GM18507 (cell line): ENCODE measurements at regions not wholly inside any gene's neighbourhood (a gene's known extent, or its start where the extent isn't known, plus 50 kb on each side); places are given as distances from the start of the nearest gene placed in this dataset.
A peak's percentile ranks its signal among the peaks of the same experiment; 100 is the strongest.
"Not testable (repeated sequence)": the region's sequence is repeated elsewhere in the genome, so short reads cannot be mapped to it uniquely, and the experiment has no call there.

Experiments
- DNase-seq: peaks from one replicate; pipeline ENCODE4 v3.0.0; 2011; ENCODE audit warnings: low read depth; ENCODE audit not compliant: insufficient read length; ENCODE audit errors: extremely low spot score
- FAIRE-seq: peaks from 2 replicates; lab custom pipeline; 2011; peaks lifted over from hg19 to GRCh38; lab: Jason Lieb, UNC

GRCh38 chr3:28130836-28131235 is 110.6 kb upstream of the CMC1 start:
- no peak for DNase-seq
- FAIRE-seq = no peak

DNA sequence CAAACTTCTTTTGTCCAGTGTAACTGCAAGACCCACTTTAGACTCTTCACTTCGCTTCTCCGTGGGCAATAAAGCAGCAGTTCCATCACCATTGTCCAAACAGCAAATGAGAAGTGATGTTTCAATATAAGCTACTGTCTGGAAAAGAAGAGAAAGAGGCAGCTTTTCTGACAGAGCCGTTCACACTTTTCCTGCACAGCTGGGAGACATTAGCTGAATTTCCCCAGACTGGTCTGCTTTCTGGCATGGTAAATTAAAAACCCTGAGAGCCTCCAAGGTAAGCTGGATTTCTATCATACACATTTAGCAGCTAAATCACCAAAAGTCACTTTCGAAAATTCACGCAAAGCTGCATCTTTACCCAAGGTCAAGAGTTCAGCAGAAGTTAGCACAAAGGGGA is 108.5 kb upstream of the CMC1 start:
- DNase-seq (no peak), FAIRE-seq (no peak)

DNA sequence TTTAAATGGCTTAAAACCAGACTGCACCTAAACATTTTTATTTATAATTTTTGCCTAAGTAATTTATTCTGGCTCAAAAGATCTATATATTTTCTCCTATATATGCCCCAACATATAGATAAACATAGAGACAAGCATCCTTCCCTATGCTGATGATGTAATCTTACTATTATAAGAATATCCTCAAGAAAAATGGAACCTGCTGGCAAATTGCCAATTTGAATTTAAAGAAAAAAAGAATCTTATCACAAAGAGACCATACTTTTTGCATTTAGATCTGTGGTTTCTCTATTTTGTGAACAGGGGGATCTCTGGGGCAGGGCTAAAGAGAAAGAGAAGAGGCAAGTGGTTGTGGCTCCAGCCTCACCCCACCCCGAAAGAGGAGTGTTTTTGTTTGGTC is 107.2 kb upstream of the CMC1 start:
- FAIRE-seq (no peak), DNase-seq (no peak)

- DNase-seq (no peak), FAIRE-seq (no peak)
These were observed 106.5 kb upstream of the CMC1 start for GRCh38 chr3:28134792-28135375.

DNA sequence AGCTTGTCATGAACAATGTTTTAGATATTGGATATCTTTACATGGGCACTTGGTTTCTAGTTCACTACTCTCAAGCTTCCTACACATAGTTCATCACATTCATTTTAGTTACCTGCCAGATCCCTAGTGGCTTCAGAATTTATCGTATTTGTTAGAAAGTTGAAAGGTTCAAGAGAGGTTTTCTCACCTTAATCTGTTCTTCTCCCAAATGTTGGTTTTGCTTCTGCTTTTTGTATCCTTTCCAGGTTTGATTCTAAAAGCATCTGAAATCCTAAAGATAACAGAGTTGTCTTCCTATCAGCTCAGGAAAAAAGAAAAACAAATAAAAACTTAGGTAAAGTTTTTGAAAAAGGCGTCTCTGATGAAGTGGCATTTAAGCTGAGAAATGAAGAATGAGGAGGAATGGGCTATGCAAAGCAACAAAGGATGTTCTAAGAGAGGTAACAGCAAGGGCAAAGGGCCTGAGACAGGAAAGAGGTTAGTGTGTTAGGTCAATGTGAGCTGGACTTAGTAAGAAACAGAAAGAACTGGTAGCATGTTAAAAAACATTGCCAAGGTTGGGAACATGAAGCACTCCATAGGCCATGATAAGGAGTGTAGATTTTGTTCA is 104.7 kb upstream of the CMC1 start:
- no peak for FAIRE-seq
- no peak for DNase-seq

DNA sequence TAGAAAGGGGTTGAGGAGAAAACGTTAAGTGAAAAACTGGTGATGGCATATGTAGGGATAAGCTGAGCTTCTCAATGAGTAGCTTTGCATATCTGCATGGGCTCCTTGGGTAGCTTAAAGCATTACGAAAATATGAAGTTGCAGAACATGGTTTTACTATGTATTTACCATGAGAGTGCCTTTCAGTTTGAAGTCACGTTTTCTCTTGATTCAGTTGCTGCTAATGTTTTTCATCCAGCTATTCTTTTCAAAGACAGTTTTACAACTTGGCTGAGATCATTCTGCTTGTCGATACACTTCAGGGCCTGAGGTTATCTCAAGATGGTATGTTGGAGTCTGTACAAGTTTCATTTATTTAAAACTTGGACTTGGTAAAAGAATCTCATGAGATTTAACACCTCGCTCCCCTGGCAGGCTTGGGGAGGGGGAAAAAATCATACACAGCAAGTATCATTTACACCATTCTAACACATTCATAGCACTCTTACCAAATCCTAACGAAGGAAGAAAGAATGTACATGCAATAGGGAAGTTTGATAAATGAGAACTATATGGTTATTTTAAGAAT is 103.3 kb upstream of the CMC1 start:
- no peak for FAIRE-seq
- no peak for DNase-seq

DNA sequence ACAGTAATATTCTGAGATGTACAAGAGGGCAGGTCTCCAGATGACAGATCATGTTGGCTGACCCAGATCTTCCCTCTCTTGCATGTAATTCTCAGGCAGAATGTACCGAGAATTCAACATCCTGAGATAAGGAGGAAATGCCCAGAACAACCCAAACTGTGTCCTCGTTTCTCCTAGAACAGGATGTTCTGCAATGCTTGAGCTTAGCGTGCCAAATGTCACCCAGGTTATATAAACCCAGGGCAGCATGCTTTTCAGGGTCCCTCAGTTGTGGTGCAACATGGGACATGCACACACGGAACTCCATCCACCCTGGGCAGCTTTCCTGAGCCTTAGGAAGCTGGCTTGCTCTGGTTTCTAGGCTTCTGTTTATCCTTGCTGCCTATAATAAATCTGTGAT is 102.1 kb upstream of the CMC1 start:
- no peak for DNase-seq
- FAIRE-seq = no peak

DNA sequence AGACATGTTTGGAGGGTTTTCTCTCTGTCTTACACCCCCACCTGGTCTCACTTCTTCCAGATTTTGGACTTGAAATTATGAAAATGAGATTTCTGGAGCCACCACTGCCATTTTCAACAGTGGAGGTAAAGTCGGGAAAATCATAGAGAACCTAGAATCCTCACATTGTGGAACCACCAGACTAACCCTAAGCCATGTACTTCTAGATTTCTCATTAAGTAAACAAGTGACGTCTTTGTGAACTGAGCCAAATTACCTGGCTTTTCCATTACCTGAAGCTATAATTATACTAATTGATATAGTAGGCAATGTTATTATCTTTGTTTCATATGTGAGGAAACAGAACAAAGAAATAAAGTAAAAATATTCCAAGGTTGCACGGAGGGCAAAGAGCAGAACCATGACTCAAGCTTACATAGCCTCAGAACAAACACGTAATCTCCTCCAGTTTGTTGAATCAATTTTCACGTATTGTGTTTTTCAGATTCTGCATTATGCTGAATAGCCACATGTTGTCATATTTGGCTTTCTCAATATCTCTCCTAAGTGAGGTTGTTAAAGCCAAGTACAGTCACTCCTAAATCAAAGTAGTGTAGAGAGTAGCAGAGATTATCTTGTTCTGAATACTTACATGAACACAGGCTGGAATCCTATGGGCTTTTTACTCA is 101.3 kb upstream of the CMC1 start:
- FAIRE-seq (no peak), DNase-seq (no peak)

GRCh38 chr3:28140664-28141063 is 100.8 kb upstream of the CMC1 start:
- no peak for DNase-seq
- FAIRE-seq = no peak

- DNase-seq = no peak
- no peak for FAIRE-seq
These were observed 91.5 kb upstream of the CMC1 start for GRCh38 chr3:28149960-28150359.

DNA sequence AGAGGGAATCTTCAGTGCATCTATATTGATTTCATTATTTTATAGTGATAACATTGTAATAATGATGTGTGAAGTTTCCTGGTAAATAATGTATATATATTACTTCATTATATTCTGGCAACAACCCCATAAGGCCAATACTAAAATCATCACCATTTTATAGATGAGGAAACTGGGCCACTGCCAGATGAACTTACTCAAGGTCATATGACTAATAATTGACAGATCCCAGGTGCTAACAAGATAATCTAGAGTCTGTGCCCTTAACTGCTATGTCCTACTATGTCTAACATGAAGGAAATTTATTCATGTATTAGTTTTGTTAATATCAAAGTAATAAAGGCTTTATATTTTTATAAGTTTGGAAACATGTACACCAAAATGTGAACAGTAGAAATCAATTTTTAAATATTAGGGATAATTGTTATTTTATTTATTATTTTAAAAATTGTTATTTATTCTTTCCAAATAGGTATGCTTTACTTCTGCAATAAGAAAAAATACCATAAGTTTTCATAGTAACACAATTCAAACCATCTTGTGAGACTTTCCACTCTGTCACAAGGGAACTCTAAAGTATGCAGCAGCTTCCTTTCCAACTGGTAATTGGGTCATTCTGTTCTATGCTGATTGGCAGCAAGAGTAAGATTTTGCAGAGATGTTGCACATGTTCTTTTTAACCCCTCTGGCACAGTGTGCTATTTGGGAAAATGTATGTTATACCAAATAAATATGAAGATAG is 90.8 kb upstream of the CMC1 start:
- FAIRE-seq (no peak), DNase-seq (no peak)

- no peak for FAIRE-seq
These were observed 90.2 kb upstream of the CMC1 start for GRCh38 chr3:28151207-28151550.

DNA sequence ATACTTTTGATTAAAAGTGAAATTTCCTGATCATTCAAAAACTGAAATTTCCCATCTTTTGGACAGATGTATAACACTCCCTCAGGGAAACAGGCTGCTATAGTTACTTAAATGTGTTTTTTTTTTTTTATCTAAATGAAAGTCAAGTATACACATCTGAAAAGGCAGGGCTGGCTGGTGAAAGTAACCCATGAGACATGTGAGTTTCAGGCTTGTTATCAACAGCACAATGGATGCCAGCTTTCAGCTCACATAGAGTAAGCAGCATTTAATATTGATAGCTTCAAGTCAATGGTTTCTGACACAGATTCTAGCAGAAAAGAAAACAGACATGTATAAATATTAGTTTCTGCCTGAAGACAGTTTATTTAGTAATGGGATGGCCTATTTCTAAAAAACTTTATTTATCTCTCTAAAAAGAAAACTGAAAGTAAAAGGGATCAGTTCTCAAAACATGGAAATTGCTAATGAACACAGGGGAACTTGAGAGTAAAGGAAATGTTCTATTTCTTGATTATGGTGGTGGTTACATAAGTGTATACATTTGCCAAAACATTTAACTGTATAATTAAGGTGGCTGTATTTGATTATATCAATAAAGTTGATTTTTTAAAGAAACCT is 89.7 kb upstream of the CMC1 start:
- FAIRE-seq (peak; percentile 79), DNase-seq (no peak)

More at GRCh38 chr3:28151207-28151550, 90.2 kb upstream of the CMC1 start:
- DNase-seq = no peak

GRCh38 chr3:28155631-28156030 is 85.8 kb upstream of the CMC1 start:
- FAIRE-seq (no peak), DNase-seq (no peak)

- not testable (repeated sequence) for DNase-seq, FAIRE-seq
These were observed 84.8 kb upstream of the CMC1 start for GRCh38 chr3:28156599-28156998.

- no peak for DNase-seq
- FAIRE-seq = peak; percentile 64
These were observed 69.5 kb upstream of the CMC1 start for GRCh38 chr3:28171962-28172361.

GRCh38 chr3:28172748-28173147 is 68.7 kb upstream of the CMC1 start:
- DNase-seq (no peak), FAIRE-seq (no peak)

- FAIRE-seq = no peak
- no peak for DNase-seq
These were observed 67.6 kb upstream of the CMC1 start for GRCh38 chr3:28173836-28174235.

- DNase-seq (no peak), FAIRE-seq (no peak)
These were observed 54.7 kb upstream of the CMC1 start for GRCh38 chr3:28186748-28187147.

- DNase-seq = no peak
- FAIRE-seq = no peak
These were observed 52.7 kb upstream of the CMC1 start for GRCh38 chr3:28188686-28189085.
